Natural killer cell (primary cell): ENCODE measurements at regions not wholly inside any gene's neighbourhood (a gene's known extent, or its start where the extent isn't known, plus 50 kb on each side); places are given as distances from the start of the nearest gene placed in this dataset.

ENCODE experiments used
- ATAC-seq, 3 donors: fragments of 150-1000 bp in 2 of 3; fragments of 200-7000 bp in 1 of 3; cut with Tn5 transposase; 1 replicate in 1 of 3; 2 replicates in 2 of 3; pipeline ENCODE4 v1.10.0; 2021; ENCODE audit warnings: mild to moderate bottlenecking in 2 of 3, moderate library complexity in 2 of 3
- DNase-seq, 2 donors: peaks; one replicate each; pipeline versions ENCODE4 v3.0.0 to v3.0.0-alpha.2; 2013 to 2021; ENCODE audit warnings: mixed read lengths in 1 of 2
- H3K27ac ChIP-seq: one replicate; pipeline ENCODE4 v1.5.1; 2013; ENCODE audit warnings: mild to moderate bottlenecking, low read length
- H3K27me3 ChIP-seq: one replicate; pipeline ENCODE4 v1.6.1; 2013; ENCODE audit warnings: low read length; ENCODE audit not compliant: control insufficient read depth, insufficient read depth
- H3K36me3 ChIP-seq: one replicate; pipeline ENCODE4 v1.6.1; 2013; ENCODE audit warnings: low read length; ENCODE audit not compliant: control insufficient read depth, insufficient read depth
- H3K4me1 ChIP-seq: one replicate; pipeline ENCODE4 v1.6.1; 2013; ENCODE audit warnings: low read length; ENCODE audit not compliant: control insufficient read depth, insufficient read depth
- H3K4me3 ChIP-seq: one replicate; pipeline ENCODE4 v1.5.1; 2013; ENCODE audit warnings: low read length
- H3K9me3 ChIP-seq: one replicate; pipeline ENCODE4 v1.6.1; 2013; ENCODE audit warnings: low read length; ENCODE audit not compliant: control insufficient read depth, insufficient read depth
- H3K27ac Mint-ChIP-seq, 2 donors: one replicate each; pipeline ENCODE4 v1.8.0; 2022; ENCODE audit warnings: mild to moderate bottlenecking in 2 of 2, mixed read lengths in 2 of 2, moderate library complexity in 1 of 2
- H3K27me3 Mint-ChIP-seq, 2 donors: one replicate each; pipeline ENCODE4 v1.8.0; 2022; ENCODE audit warnings: low read depth in 2 of 2, mixed read lengths in 2 of 2
- H3K36me3 Mint-ChIP-seq: one replicate; pipeline ENCODE4 v1.8.0; 2022; ENCODE audit warnings: mixed read lengths
- H3K4me1 Mint-ChIP-seq, 2 donors: one replicate each; pipeline ENCODE4 v1.8.0; 2022; ENCODE audit warnings: mixed read lengths in 2 of 2
- H3K4me3 Mint-ChIP-seq: one replicate; pipeline ENCODE4 v1.8.0; 2022; ENCODE audit warnings: mild to moderate bottlenecking, moderate library complexity, mixed read lengths
- H3K9me3 Mint-ChIP-seq, 2 donors: one replicate each; pipeline ENCODE4 v1.8.0; 2022; ENCODE audit warnings: mixed read lengths in 2 of 2
- WGBS: methylation state at CpG from one replicate; pipeline ENCODE4 v1.1.7; 2013; ENCODE audit warnings: missing lambda C conversion rate; ENCODE audit not compliant: insufficient coverage; 5-methylcytosine and 5-hydroxymethylcytosine counted together
- intact Hi-C: fragments of 100-400 bp; cut with micrococcal nuclease; formaldehyde crosslinking; loops from one replicate; pipeline ENCODE4 v1.14.2; 2022
- TF ChIP-seq, protein P1 (sequence below): fragments of 200-600 bp; IDR thresholded peaks from one replicate; pipeline ENCODE4 v1.8.0; 2022; ENCODE audit warnings: antibody characterized with exemption

DNA sequence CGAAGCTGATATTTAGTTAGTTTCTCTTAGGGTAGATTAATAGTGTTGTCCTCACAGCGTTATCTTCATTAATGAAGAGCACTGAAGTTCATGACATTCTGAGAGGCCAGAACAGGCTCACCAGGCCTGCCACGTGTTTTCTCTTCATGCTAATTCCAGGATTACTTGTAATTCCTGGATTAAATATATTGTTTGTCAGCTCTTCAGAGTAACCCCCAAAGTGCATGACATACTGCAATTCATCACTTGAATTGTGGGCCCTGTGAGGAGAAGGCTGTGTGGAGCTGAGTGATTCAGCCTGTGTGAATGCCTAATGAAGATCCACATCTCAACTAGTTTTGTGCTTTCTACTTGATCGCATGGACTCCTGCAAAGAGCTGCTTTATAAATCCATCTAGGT is 401.0 kb upstream of the ADAMTSL1 start:
- intact Hi-C loops, result no loop called here
- Histone ChIP-seq H3K9me3 (no peaks in the 10 kb centered on the region), H3K27me3 (no peaks in the 10 kb centered on the region), H3K36me3 (no peaks in the 10 kb centered on the region), H3K4me3 (no peak overlapping the region), H3K4me1 (no peaks in the 10 kb centered on the region), H3K27ac (no peak overlapping the region)
- no peak for ATAC-seq
- H3K4me3 Mint-ChIP-seq, result no peak overlapping the region
- H3K27ac Mint-ChIP-seq, result no peak overlapping the region
- TF ChIP-seq, protein P1, sequence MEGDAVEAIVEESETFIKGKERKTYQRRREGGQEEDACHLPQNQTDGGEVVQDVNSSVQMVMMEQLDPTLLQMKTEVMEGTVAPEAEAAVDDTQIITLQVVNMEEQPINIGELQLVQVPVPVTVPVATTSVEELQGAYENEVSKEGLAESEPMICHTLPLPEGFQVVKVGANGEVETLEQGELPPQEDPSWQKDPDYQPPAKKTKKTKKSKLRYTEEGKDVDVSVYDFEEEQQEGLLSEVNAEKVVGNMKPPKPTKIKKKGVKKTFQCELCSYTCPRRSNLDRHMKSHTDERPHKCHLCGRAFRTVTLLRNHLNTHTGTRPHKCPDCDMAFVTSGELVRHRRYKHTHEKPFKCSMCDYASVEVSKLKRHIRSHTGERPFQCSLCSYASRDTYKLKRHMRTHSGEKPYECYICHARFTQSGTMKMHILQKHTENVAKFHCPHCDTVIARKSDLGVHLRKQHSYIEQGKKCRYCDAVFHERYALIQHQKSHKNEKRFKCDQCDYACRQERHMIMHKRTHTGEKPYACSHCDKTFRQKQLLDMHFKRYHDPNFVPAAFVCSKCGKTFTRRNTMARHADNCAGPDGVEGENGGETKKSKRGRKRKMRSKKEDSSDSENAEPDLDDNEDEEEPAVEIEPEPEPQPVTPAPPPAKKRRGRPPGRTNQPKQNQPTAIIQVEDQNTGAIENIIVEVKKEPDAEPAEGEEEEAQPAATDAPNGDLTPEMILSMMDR, result no peak
- H3K36me3 Mint-ChIP-seq, result no peaks in the 10 kb centered on the region
- no peaks in the 10 kb centered on the region for H3K27me3 Mint-ChIP-seq
- peaks cover 11 to 12% of the 10 kb centered on the region in 2 donors for H3K9me3 Mint-ChIP-seq
- 82% methylated on average over 4 of the region's 4 CpGs for WGBS
- no peaks in the 10 kb centered on the region for H3K4me1 Mint-ChIP-seq
- DNase-seq, result no peak

DNA sequence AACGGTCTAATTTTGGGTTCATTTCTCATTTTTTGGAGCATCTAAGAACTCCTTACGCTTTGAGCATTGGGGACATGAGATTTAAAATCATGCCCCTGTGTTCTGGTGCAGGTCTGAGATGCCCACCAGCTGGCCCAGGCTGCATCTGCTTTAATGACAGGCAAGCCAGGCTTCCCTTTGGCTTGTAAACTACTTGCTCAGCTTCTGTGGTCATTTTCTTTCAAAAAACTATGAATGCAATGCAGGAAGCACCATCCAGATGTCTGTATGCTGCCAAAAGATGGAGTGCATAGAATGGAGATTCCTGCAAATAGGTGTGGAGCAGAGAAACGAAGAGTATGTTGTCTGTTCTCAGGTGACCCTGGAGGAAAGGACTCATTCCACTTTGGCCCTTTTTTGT is 399.9 kb upstream of the ADAMTSL1 start:
- Mint-ChIP-seq H3K27me3 (no peaks in the 10 kb centered on the region), H3K4me3 (no peak overlapping the region), H3K27ac (no peak overlapping the region), H3K36me3 (no peaks in the 10 kb centered on the region), H3K9me3 (peaks cover 11 to 12% of the 10 kb centered on the region in 2 donors), H3K4me1 (no peaks in the 10 kb centered on the region)
- Histone ChIP-seq H3K27ac (no peak overlapping the region), H3K4me1 (no peaks in the 10 kb centered on the region), H3K4me3 (no peak overlapping the region), H3K9me3 (no peaks in the 10 kb centered on the region), H3K36me3 (no peaks in the 10 kb centered on the region), H3K27me3 (no peaks in the 10 kb centered on the region)
- WGBS, result 29% methylated on average over 3 of the region's 3 CpGs
- intact Hi-C loops, result no loop called here
- no peak for DNase-seq
- no peak for ATAC-seq
- TF ChIP-seq, protein P1, result no peak

DNA sequence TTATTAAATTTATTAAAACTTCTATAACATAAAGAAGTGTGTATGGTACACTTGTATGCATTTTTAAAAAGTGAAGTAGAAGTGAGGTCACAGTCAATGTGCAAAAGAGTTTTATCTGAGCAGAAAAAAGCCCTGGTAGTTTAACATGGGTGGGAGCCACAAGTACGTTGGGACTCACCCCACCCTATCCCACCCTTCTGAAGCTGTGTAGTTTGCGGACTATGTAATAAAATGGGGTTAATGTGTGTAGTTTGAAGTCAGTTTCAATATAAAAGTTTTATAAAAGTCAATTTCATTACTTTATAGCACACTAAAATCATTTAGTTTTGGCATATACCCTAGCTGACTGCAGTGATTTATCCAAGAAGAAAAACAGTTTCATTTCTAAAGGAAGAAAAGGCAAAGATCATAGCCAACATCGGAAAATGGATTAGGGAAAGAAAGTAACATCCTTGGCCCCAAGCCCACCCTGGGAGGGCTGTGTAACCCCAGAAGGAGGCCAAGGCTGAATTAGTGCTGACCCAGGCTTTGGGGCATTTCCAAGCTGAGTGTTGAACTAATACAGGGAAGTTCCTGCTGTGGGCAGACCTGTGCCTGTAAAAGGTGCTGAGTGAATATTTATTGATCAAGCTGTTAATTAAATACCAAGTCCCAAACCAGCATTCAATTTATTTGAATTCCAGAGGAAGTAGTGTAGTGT is 398.6 kb upstream of the ADAMTSL1 start:
- Mint-ChIP-seq H3K4me1 (no peaks in the 10 kb centered on the region), H3K9me3 (peaks cover 16 to 18% of the 10 kb centered on the region in 2 donors), H3K27ac (no peak overlapping the region), H3K4me3 (no peak overlapping the region), H3K27me3 (no peaks in the 10 kb centered on the region), H3K36me3 (no peaks in the 10 kb centered on the region)
- DNase-seq, result no peak
- ATAC-seq, result no peak
- Histone ChIP-seq H3K4me1 (no peaks in the 10 kb centered on the region), H3K9me3 (no peaks in the 10 kb centered on the region), H3K36me3 (no peaks in the 10 kb centered on the region), H3K4me3 (no peak overlapping the region), H3K27me3 (no peaks in the 10 kb centered on the region), H3K27ac (no peak overlapping the region)
- WGBS, result 80% methylated on average over 1 of the region's 3 CpGs
- TF ChIP-seq, protein P1, result no peak
- intact Hi-C loops, result no loop called here
